ENCODE measurements at regions not wholly inside any gene's neighbourhood (a gene's known extent, or its start where the extent isn't known, plus 50 kb on each side); places are given as distances from the start of the nearest gene placed in this dataset.
"Not testable (repeated sequence)": the region's sequence is repeated elsewhere in the genome, so short reads cannot be mapped to it uniquely, and the experiment has no call there.

- DNase-seq, result no peak
Measured at GRCh38 chr5:97545886-97546535, 363.0 kb upstream of the RIOK2 start.

- DNase-seq, result no peak
Measured at GRCh38 chr5:97547430-97547829, 364.4 kb upstream of the RIOK2 start.

- DNase-seq, result peak in 1 of 2 donors; percentile 12
Measured at GRCh38 chr5:97547999-97548738, 365.1 kb upstream of the RIOK2 start.

- no peak for DNase-seq
Measured at GRCh38 chr5:97548739-97549080, 365.7 kb upstream of the RIOK2 start.

GRCh38 chr5:97549496-97549895, 366.4 kb upstream of the RIOK2 start:
- no peak for DNase-seq

- DNase-seq, result no peak
Measured at GRCh38 chr5:97550164-97550563, 367.1 kb upstream of the RIOK2 start.

- no peak for DNase-seq
Measured at GRCh38 chr5:97550818-97551217, 367.8 kb upstream of the RIOK2 start.

- DNase-seq, result no peak
Measured at GRCh38 chr5:97553604-97554452, 370.8 kb upstream of the RIOK2 start.

- DNase-seq, result no peak
Measured at GRCh38 chr5:97554977-97555643, 372.1 kb upstream of the RIOK2 start.

GRCh38 chr5:97555644-97555981, 372.6 kb upstream of the RIOK2 start:
- no peak for DNase-seq

- DNase-seq, result no peak
Measured at GRCh38 chr5:97559827-97560598, 377.0 kb upstream of the RIOK2 start.

GRCh38 chr5:97560599-97560993, 377.5 kb upstream of the RIOK2 start:
- no peak for DNase-seq

GRCh38 chr5:97563050-97563657, 380.1 kb upstream of the RIOK2 start:
- DNase-seq, result no peak

- no peak for DNase-seq
Measured at GRCh38 chr5:97568382-97568781, 385.3 kb upstream of the RIOK2 start.

- no peak for DNase-seq
Measured at GRCh38 chr5:97570242-97570641, 387.2 kb upstream of the RIOK2 start.

- DNase-seq, result no peak
Measured at GRCh38 chr5:97575322-97575721, 392.3 kb upstream of the RIOK2 start.

- no peak for DNase-seq
Measured at GRCh38 chr5:97576956-97577355, 393.9 kb upstream of the RIOK2 start.

GRCh38 chr5:97579977-97580376, 396.9 kb upstream of the RIOK2 start:
- not testable (repeated sequence) for DNase-seq

GRCh38 chr5:97580746-97581145, 397.7 kb upstream of the RIOK2 start:
- no peak for DNase-seq

- no peak for DNase-seq
Measured at GRCh38 chr5:97591781-97592180, 408.7 kb upstream of the RIOK2 start.

GRCh38 chr5:97600486-97600885, 417.4 kb upstream of the RIOK2 start:
- no peak for DNase-seq

GRCh38 chr5:97601651-97602050, 418.6 kb upstream of the RIOK2 start:
- no peak for DNase-seq
